Thymus (tissue), 11 donors: ENCODE measurements at regions not wholly inside any gene's neighbourhood (a gene's known extent, or its start where the extent isn't known, plus 50 kb on each side); places are given as distances from the start of the nearest gene placed in this dataset.

Source experiments
- DNase-seq, 9 donors: peaks; one replicate each; pipeline ENCODE4 v3.0.0-alpha.2; 2013; ENCODE audit warnings: low spot score in 9 of 9, low read depth in 6 of 9, missing footprints in 1 of 9
- H3K27ac ChIP-seq, 2 donors: one replicate each; pipeline ENCODE4 v1.5.1; 2013; ENCODE audit warnings: control low read depth in 1 of 2, low read depth in 1 of 2, low read length in 1 of 2, mild to moderate bottlenecking in 1 of 2, moderate library complexity in 1 of 2
- H3K27me3 ChIP-seq, 2 donors: one replicate each; pipeline ENCODE4 v1.5.1; 2013; ENCODE audit warnings: low read length in 1 of 2; ENCODE audit not compliant: control insufficient read depth in 2 of 2, insufficient read depth in 1 of 2
- H3K36me3 ChIP-seq, 2 donors: one replicate each; pipeline ENCODE4 v1.5.1; 2013; ENCODE audit warnings: low read length in 1 of 2, mild to moderate bottlenecking in 1 of 2, moderate library complexity in 1 of 2; ENCODE audit not compliant: control insufficient read depth in 2 of 2, insufficient read depth in 2 of 2
- H3K4me1 ChIP-seq, 2 donors: one replicate each; pipeline ENCODE4 v1.5.1; 2013; ENCODE audit warnings: low read length in 2 of 2; ENCODE audit not compliant: control insufficient read depth in 2 of 2, insufficient read depth in 2 of 2
- H3K4me3 ChIP-seq, 2 donors: one replicate each; pipeline ENCODE4 v1.5.1; 2013; ENCODE audit warnings: low read length in 2 of 2, control low read depth in 1 of 2, mild to moderate bottlenecking in 1 of 2
- H3K9me3 ChIP-seq, 2 donors: one replicate each; pipeline ENCODE4 v1.5.1; 2013; ENCODE audit warnings: low read length in 1 of 2, mild to moderate bottlenecking in 1 of 2; ENCODE audit not compliant: control insufficient read depth in 2 of 2, insufficient read depth in 1 of 2
- WGBS: extraction: QIAGEN DNeasy Blood & Tissue Kit; methylation state at CpG from one replicate; pipeline ENCODE4 v1.1.7; 2013; 5-methylcytosine and 5-hydroxymethylcytosine counted together
- donor health status: healthy.

- Histone ChIP-seq H3K36me3 (no peaks in the 10 kb centered on the region), H3K4me3 (no peak overlapping the region), H3K4me1 (no peaks in the 10 kb centered on the region), H3K27me3 (no peaks in the 10 kb centered on the region), H3K27ac (no peak overlapping the region), H3K9me3 (no peaks in the 10 kb centered on the region)
- DNase-seq, result no peak
- WGBS, result 62% methylated on average over 6 of the region's 6 CpGs
Measured at GRCh38 chr18:71105078-71105819, 816.4 kb downstream of the SOCS6 start.

- DNase-seq, result no peak
- no peaks in the 10 kb centered on the region for H3K27me3 ChIP-seq
- no peak overlapping the region for H3K4me3 ChIP-seq
- no peak overlapping the region for H3K27ac ChIP-seq
- WGBS, result 78% methylated on average over 9 of the region's 9 CpGs
- H3K4me1 ChIP-seq, result no peaks in the 10 kb centered on the region
- no peaks in the 10 kb centered on the region for H3K9me3 ChIP-seq
- no peaks in the 10 kb centered on the region for H3K36me3 ChIP-seq
Measured at GRCh38 chr18:71079606-71080005, 790.8 kb downstream of the SOCS6 start.

- Histone ChIP-seq H3K4me3 (no peak overlapping the region), H3K4me1 (no peaks in the 10 kb centered on the region), H3K27me3 (no peaks in the 10 kb centered on the region), H3K36me3 (no peaks in the 10 kb centered on the region), H3K9me3 (no peaks in the 10 kb centered on the region), H3K27ac (no peak overlapping the region)
- WGBS, result 57% methylated on average over 4 of the region's 4 CpGs
- no peak for DNase-seq
Measured at GRCh38 chr18:71077451-71077850, 788.6 kb downstream of the SOCS6 start.

GRCh38 chr18:71075147-71075546 lies 786.3 kb downstream of the SOCS6 start:
- Histone ChIP-seq H3K36me3 (no peaks in the 10 kb centered on the region), H3K9me3 (no peaks in the 10 kb centered on the region), H3K4me1 (no peaks in the 10 kb centered on the region), H3K27me3 (no peaks in the 10 kb centered on the region), H3K4me3 (no peak overlapping the region), H3K27ac (no peak overlapping the region)
- WGBS, result 85% methylated on average over 3 of the region's 3 CpGs
- no peak for DNase-seq

- H3K4me1 ChIP-seq, result no peaks in the 10 kb centered on the region
- no peaks in the 10 kb centered on the region for H3K27me3 ChIP-seq
- no peaks in the 10 kb centered on the region for H3K36me3 ChIP-seq
- H3K9me3 ChIP-seq, result no peaks in the 10 kb centered on the region
- 76% methylated on average over 6 of the region's 6 CpGs for WGBS
- no peak for DNase-seq
- H3K4me3 ChIP-seq, result no peak overlapping the region
- H3K27ac ChIP-seq, result no peak overlapping the region
Measured at GRCh38 chr18:71068338-71068737, 779.5 kb downstream of the SOCS6 start.

- no peaks in the 10 kb centered on the region for H3K36me3 ChIP-seq
- 95% methylated on average over 1 of the region's 1 CpG for whole genome bisulfite sequencing
- no peak overlapping the region for H3K27ac ChIP-seq
- H3K9me3 ChIP-seq, result no peaks in the 10 kb centered on the region
- H3K27me3 ChIP-seq, result no peaks in the 10 kb centered on the region
- no peaks in the 10 kb centered on the region for H3K4me1 ChIP-seq
- no peak for DNase-seq
- no peak overlapping the region for H3K4me3 ChIP-seq
Measured at GRCh38 chr18:71049893-71050292, 761.0 kb downstream of the SOCS6 start.

- Histone ChIP-seq H3K27ac (no peak overlapping the region), H3K36me3 (no peaks in the 10 kb centered on the region)
- no peak for DNase-seq
Measured at GRCh38 chr18:71047882-71048281, 759.0 kb downstream of the SOCS6 start.

GRCh38 chr18:71045331-71046065 lies 756.7 kb downstream of the SOCS6 start:
- Histone ChIP-seq H3K27me3 (no peaks in the 10 kb centered on the region), H3K36me3 (no peaks in the 10 kb centered on the region), H3K4me1 (no peaks in the 10 kb centered on the region), H3K4me3 (no peak overlapping the region), H3K27ac (no peak overlapping the region), H3K9me3 (no peaks in the 10 kb centered on the region)
- no peak for DNase-seq
- 1% methylated on average over 1 of the region's 1 CpG for WGBS

More at GRCh38 chr18:71047882-71048281, 759.0 kb downstream of the SOCS6 start:
- Histone ChIP-seq H3K4me3 (no peak overlapping the region), H3K4me1 (no peaks in the 10 kb centered on the region), H3K27me3 (no peaks in the 10 kb centered on the region), H3K9me3 (no peaks in the 10 kb centered on the region)
- WGBS, result 45% methylated on average over 4 of the region's 4 CpGs

- 87% methylated on average over 4 of the region's 4 CpGs for WGBS
- no peak overlapping the region for H3K27ac ChIP-seq
- H3K4me1 ChIP-seq, result no peaks in the 10 kb centered on the region
- no peak for DNase-seq
- H3K9me3 ChIP-seq, result no peaks in the 10 kb centered on the region
- H3K4me3 ChIP-seq, result no peak overlapping the region
- no peaks in the 10 kb centered on the region for H3K27me3 ChIP-seq
- H3K36me3 ChIP-seq, result no peaks in the 10 kb centered on the region
Measured at GRCh38 chr18:71040161-71040560, 751.3 kb downstream of the SOCS6 start.
